ENCODE measurements at regions not wholly inside any gene's neighbourhood (a gene's known extent, or its start where the extent isn't known, plus 50 kb on each side); places are given as distances from the start of the nearest gene placed in this dataset.

- TF ChIP-seq CTCF (IDR thresholded peaks at IDR 0.05) = no peak
- no peak for TF ChIP-seq EZH2 (IDR thresholded peaks at IDR 0.05)
These were observed 524.4 kb downstream of the PRR16 start for GRCh38 chr5:120988491-120988890.

Measured in neural progenitor cell (in vitro differentiated cells).